HCT116 (cell line): ENCODE measurements at regions not wholly inside any gene's neighbourhood (a gene's known extent, or its start where the extent isn't known, plus 50 kb on each side); places are given as distances from the start of the nearest gene placed in this dataset.

Source experiments
- CEBPB ChIP-seq: IDR thresholded peaks from 2 replicates; pipeline ENCODE4 v1.6.1; 2012; ENCODE audit warnings: low read depth
- EZH2phosphoT487 ChIP-seq: fragments of 200-600 bp; IDR thresholded peaks from 2 replicates; pipeline ENCODE4 v1.6.1; 2018; ENCODE audit warnings: antibody characterized with exemption, borderline replicate concordance
- POLR2A ChIP-seq: IDR thresholded peaks from 2 replicates; pipeline ENCODE4 v1.7.0; 2011; ENCODE audit warnings: borderline replicate concordance; ENCODE audit not compliant: insufficient read depth, insufficient read length; ENCODE audit errors: extremely low read depth
- POLR2AphosphoS5 ChIP-seq: IDR thresholded peaks from 2 replicates; pipeline ENCODE4 v1.6.1; 2011; ENCODE audit warnings: mild to moderate bottlenecking, low read depth, low read length, moderate library complexity
- RAD21 ChIP-seq: IDR thresholded peaks from 2 replicates; pipeline ENCODE4 v1.6.1; 2012; ENCODE audit warnings: low read depth, mild to moderate bottlenecking
- TCF7L2 ChIP-seq: IDR thresholded peaks from 2 replicates; pipeline ENCODE4 v1.7.0; 2011; ENCODE audit warnings: borderline replicate concordance, inconsistent platforms; ENCODE audit not compliant: insufficient read depth, insufficient read length; ENCODE audit errors: extremely low read depth
- TF ChIP-seq, protein P1 (sequence below), 3 experiments: fragments of 200-600 bp in 1 of 3; sonication (generic) in 1 of 3; IDR thresholded peaks in 2 of 3; conservative IDR thresholded peaks in 1 of 3; 2 replicates each; pipeline ENCODE4 v1.5.1; 2012 to 2017; ENCODE audit warnings: low read depth in 2 of 3, low read length in 2 of 3, antibody characterized with exemption in 1 of 3, borderline replicate concordance in 1 of 3, control low read depth in 1 of 3, mild to moderate bottlenecking in 1 of 3, mixed read lengths in 1 of 3, mixed run types in 1 of 3, moderate library complexity in 1 of 3; ENCODE audit not compliant: insufficient read depth in 1 of 3

DNA sequence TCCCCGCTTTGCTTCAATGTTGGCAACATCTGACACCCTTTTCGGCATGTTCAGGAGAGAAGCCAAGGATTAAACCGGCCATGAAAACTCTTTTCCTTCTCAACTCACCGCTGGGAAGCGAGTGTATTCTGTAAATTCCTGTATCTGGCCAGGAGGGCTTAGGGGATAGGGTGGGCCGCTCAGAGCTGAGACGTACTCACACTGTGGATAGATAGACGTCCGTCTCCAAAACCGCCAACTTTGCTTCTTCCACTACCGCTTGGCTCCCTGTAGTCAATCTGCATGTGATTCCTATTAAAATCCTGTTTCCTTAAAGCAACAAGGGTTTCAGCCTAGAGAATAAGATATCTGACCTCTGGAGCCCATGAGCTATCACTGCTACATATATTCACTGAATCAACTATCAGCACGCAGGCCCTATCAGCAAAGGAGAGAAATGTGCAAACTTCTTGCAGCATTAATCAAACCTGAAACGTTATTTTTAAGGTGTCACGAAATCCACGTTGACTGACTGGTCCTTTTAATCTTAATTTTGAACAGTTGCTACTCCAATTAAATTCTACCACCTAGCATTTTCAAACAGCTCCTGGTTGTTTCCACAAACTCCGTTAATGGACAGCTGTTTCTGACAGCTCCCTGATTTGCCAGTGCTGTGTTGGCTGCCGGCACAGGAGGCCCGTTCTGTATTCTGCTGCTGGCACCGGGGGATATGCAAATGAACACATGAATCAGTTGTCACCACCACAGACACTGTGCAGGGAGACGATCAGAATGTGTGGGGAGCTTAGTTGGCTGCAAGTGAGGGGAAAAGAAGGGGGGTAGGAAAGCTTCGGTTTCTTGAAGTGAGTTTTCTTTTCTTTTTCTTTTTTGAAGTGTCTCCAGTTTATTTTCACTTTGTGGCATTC lies 438.9 kb upstream of the ARRDC4 start:
- no peak for TF ChIP-seq POLR2A
- TF ChIP-seq, protein P1, sequence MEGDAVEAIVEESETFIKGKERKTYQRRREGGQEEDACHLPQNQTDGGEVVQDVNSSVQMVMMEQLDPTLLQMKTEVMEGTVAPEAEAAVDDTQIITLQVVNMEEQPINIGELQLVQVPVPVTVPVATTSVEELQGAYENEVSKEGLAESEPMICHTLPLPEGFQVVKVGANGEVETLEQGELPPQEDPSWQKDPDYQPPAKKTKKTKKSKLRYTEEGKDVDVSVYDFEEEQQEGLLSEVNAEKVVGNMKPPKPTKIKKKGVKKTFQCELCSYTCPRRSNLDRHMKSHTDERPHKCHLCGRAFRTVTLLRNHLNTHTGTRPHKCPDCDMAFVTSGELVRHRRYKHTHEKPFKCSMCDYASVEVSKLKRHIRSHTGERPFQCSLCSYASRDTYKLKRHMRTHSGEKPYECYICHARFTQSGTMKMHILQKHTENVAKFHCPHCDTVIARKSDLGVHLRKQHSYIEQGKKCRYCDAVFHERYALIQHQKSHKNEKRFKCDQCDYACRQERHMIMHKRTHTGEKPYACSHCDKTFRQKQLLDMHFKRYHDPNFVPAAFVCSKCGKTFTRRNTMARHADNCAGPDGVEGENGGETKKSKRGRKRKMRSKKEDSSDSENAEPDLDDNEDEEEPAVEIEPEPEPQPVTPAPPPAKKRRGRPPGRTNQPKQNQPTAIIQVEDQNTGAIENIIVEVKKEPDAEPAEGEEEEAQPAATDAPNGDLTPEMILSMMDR (IDR thresholded peaks at IDR 0.05 in 2 of 3, conservative IDR thresholded peaks at IDR 0.05 in 1 of 3; ENCODE audit: borderline replicate concordance in 1 of 3, insufficient read depth in 1 of 3, low read depth in 2 of 3, low read length in 2 of 3), result no peak
- TF ChIP-seq POLR2AphosphoS5, result no peak
- no peak for TF ChIP-seq TCF7L2
- TF ChIP-seq EZH2phosphoT487, result no peak
- no peak for TF ChIP-seq CEBPB
- no peak for TF ChIP-seq RAD21
